ENCODE measurements at regions not wholly inside any gene's neighbourhood (a gene's known extent, or its start where the extent isn't known, plus 50 kb on each side); places are given as distances from the start of the nearest gene placed in this dataset.

- TF ChIP-seq MYC (IDR thresholded peaks at IDR 0.05; ENCODE audit: low read depth, low read length) (no peak), POLR2A (IDR thresholded peaks at IDR 0.05; ENCODE audit: extremely low read depth, insufficient read length) (no peak), MAX (IDR thresholded peaks at IDR 0.05; ENCODE audit: low read depth, low read length) (no peak), CTCF (IDR thresholded peaks at IDR 0.05; ENCODE audit: low read depth, low read length) (no peak)
- H3K4me3 ChIP-seq (ENCODE audit: low read depth, low read length): no peak overlapping the region
- no peak for DNase-seq (ENCODE audit: low read depth)
Observed at GRCh38 chr5:93090698-93091097, 490.3 kb downstream of the NR2F1-AS1 start.

- DNase-seq (ENCODE audit: low read depth): no peak
- no peak for TF ChIP-seq POLR2A (IDR thresholded peaks at IDR 0.05; ENCODE audit: extremely low read depth, insufficient read length)
- no peak for TF ChIP-seq MAX (IDR thresholded peaks at IDR 0.05; ENCODE audit: low read depth, low read length)
- no peak for TF ChIP-seq CTCF (IDR thresholded peaks at IDR 0.05; ENCODE audit: low read depth, low read length)
- no peak for TF ChIP-seq MYC (IDR thresholded peaks at IDR 0.05; ENCODE audit: low read depth, low read length)
- no peak overlapping the region for H3K4me3 ChIP-seq (ENCODE audit: low read depth, low read length)
Observed at GRCh38 chr5:93088592-93089389, 492.2 kb downstream of the NR2F1-AS1 start.

DNA sequence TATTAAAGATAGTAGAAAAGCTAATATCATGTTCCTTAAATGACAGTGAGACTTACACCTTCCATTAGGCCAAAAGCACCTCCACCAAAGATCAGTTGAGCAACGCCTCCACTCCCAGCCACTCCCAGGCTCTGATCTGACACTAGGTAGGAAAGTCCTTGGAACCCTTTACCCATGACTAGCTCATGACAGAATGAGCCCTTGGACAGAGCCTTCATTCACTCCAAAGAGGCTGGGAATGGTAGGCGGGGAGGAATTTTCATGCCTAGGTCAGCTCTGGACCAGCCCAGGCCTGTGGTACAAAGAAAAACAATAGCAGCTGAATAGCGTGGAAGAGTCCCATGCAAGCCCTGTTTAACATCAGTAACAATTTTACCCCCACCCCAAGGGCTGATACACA lies 493.7 kb downstream of the NR2F1-AS1 start:
- DNase-seq (ENCODE audit: low read depth): no peak
- no peak for TF ChIP-seq CTCF (IDR thresholded peaks at IDR 0.05; ENCODE audit: low read depth, low read length)
- no peak for TF ChIP-seq MAX (IDR thresholded peaks at IDR 0.05; ENCODE audit: low read depth, low read length)
- no peak for TF ChIP-seq POLR2A (IDR thresholded peaks at IDR 0.05; ENCODE audit: extremely low read depth, insufficient read length)
- TF ChIP-seq MYC (IDR thresholded peaks at IDR 0.05; ENCODE audit: low read depth, low read length): no peak
- H3K4me3 ChIP-seq (ENCODE audit: low read depth, low read length): no peak overlapping the region

DNA sequence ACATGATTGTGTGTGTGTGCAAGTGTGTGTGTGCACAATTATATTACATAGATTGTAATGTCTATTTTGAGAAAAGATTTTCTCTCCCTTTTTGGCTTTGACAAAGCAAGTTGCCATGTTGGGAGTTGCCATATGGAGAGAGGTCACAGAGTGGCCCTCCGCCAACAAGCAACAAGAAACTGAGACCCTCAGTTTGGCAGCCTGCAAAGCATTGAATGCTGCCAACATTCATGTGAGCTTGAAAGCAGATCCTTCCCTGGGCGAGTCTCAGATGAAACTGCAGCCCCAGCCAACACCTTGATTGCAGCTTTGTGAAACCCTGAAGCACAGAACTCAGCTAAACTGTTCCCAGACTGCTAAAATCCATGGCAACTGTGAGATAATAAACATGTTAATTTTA lies 498.0 kb downstream of the NR2F1-AS1 start:
- no peak for TF ChIP-seq MYC (IDR thresholded peaks at IDR 0.05; ENCODE audit: low read depth, low read length)
- no peak for TF ChIP-seq CTCF (IDR thresholded peaks at IDR 0.05; ENCODE audit: low read depth, low read length)
- no peak for TF ChIP-seq POLR2A (IDR thresholded peaks at IDR 0.05; ENCODE audit: extremely low read depth, insufficient read length)
- TF ChIP-seq MAX (IDR thresholded peaks at IDR 0.05; ENCODE audit: low read depth, low read length): no peak
- DNase-seq (ENCODE audit: low read depth): no peak
- H3K4me3 ChIP-seq (ENCODE audit: low read depth, low read length): no peak overlapping the region

DNA sequence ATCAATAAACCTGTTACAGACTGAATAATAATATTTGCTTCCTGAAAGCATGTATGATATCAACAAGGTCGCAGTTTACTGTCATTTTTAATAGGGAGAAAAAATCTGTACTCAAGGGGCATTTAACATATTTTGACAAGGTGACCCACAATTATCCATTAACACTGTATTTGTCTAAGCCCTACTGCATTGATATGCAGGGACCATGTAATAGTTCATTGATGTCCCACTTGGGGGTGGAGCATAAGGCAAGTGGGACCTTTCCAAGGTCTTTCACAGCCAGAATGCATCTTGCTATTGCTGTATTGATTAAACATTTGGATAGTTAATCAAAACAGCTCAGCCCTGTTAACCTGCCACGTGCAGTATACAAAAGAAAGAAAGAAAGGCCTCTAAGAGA lies 502.0 kb downstream of the NR2F1-AS1 start:
- no peak for TF ChIP-seq POLR2A (IDR thresholded peaks at IDR 0.05; ENCODE audit: extremely low read depth, insufficient read length)
- no peak for TF ChIP-seq MYC (IDR thresholded peaks at IDR 0.05; ENCODE audit: low read depth, low read length)
- no peak for TF ChIP-seq MAX (IDR thresholded peaks at IDR 0.05; ENCODE audit: low read depth, low read length)
- TF ChIP-seq CTCF (IDR thresholded peaks at IDR 0.05; ENCODE audit: low read depth, low read length): no peak
- H3K4me3 ChIP-seq (ENCODE audit: low read depth, low read length): no peak overlapping the region
- no peak for DNase-seq (ENCODE audit: low read depth)

Measured in NB4 (cell line).